ENCODE measurements at regions not wholly inside any gene's neighbourhood (a gene's known extent, or its start where the extent isn't known, plus 50 kb on each side); places are given as distances from the start of the nearest gene placed in this dataset.

- H3K4me3 Mint-ChIP-seq: no peak overlapping the region
- no peaks in the 10 kb centered on the region for H3K36me3 Mint-ChIP-seq
- ChIA-PET CTCF (no interaction called here), POLR2A (no interaction called here)
- TF ChIP-seq ZNF317 (CRISPR knock-in tag; IDR thresholded peaks at IDR 0.05; ENCODE audit: borderline replicate concordance, low read depth) (no peak), EMX1 (CRISPR knock-in tag; IDR thresholded peaks at IDR 0.05) (no peak), GRHL2 (CRISPR knock-in tag; IDR thresholded peaks at IDR 0.05; ENCODE audit: insufficient replicate concordance, severe bottlenecking) (no peak), ERG (CRISPR knock-in tag; IDR thresholded peaks at IDR 0.05) (no peak), TCF7 (CRISPR knock-in tag; IDR thresholded peaks at IDR 0.05; ENCODE audit: low read depth) (no peak), OVOL2 (CRISPR knock-in tag; IDR thresholded peaks at IDR 0.05; ENCODE audit: borderline replicate concordance) (no peak), NR3C1 (CRISPR knock-in tag; conservative IDR thresholded peaks at IDR 0.05; ENCODE audit: low read depth) (no peak), STAT6 (CRISPR knock-in tag; conservative IDR thresholded peaks at IDR 0.05; ENCODE audit: low read depth) (no peak), IRF1 (CRISPR knock-in tag; IDR thresholded peaks at IDR 0.05) (no peak), GABPB1 (CRISPR knock-in tag; IDR thresholded peaks at IDR 0.05) (no peak), ATF3 (CRISPR knock-in tag; conservative IDR thresholded peaks at IDR 0.05) (no peak), NFE2L1 (CRISPR knock-in tag; IDR thresholded peaks at IDR 0.05) (no peak), ARID4B (CRISPR knock-in tag; IDR thresholded peaks at IDR 0.05; ENCODE audit: borderline replicate concordance) (no peak), AR (CRISPR knock-in tag; IDR thresholded peaks at IDR 0.05) (no peak), ZNF512 (CRISPR knock-in tag; IDR thresholded peaks at IDR 0.05; ENCODE audit: borderline replicate concordance) (no peak)
- peaks cover 10% of the 10 kb centered on the region for H3K27me3 Mint-ChIP-seq (ENCODE audit: low read depth)
- ATAC-seq: no peak
- peaks cover 69% of the 10 kb centered on the region for H3K4me1 Mint-ChIP-seq
- H3K27ac Mint-ChIP-seq: no peak overlapping the region
- DNase-seq (ENCODE audit: low spot score): no peak
- H3K9me3 Mint-ChIP-seq: peaks cover 6% of the 10 kb centered on the region; the same call in 1 of the 2 replicates
These were observed 316.0 kb downstream of the FOXO1 start for GRCh38 chr13:40350283-40350992.
